ENCODE measurements at regions not wholly inside any gene's neighbourhood (a gene's known extent, or its start where the extent isn't known, plus 50 kb on each side); places are given as distances from the start of the nearest gene placed in this dataset.

DNA sequence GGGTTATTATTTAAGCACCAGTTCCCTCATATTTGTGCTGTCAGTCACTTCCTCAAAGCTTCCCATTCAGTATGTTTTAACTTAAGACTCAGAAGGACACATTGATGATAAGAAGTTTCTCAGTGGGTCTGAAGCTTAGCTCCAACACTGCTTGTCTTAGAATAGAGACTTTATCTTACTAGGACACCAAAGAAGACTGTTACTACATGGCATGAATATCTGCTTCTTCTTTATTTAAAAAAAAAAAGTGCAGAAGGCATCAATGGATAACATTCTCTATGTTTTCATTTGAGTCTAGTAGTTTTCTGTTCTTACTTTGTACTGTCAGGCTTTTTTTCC, 404.2 kb downstream of the DAD1 start:
- TF ChIP-seq, protein P1, sequence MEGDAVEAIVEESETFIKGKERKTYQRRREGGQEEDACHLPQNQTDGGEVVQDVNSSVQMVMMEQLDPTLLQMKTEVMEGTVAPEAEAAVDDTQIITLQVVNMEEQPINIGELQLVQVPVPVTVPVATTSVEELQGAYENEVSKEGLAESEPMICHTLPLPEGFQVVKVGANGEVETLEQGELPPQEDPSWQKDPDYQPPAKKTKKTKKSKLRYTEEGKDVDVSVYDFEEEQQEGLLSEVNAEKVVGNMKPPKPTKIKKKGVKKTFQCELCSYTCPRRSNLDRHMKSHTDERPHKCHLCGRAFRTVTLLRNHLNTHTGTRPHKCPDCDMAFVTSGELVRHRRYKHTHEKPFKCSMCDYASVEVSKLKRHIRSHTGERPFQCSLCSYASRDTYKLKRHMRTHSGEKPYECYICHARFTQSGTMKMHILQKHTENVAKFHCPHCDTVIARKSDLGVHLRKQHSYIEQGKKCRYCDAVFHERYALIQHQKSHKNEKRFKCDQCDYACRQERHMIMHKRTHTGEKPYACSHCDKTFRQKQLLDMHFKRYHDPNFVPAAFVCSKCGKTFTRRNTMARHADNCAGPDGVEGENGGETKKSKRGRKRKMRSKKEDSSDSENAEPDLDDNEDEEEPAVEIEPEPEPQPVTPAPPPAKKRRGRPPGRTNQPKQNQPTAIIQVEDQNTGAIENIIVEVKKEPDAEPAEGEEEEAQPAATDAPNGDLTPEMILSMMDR (IDR thresholded peaks at IDR 0.05; ENCODE audit: low read depth, low read length, poor library complexity, severe bottlenecking) = no peak
- TF ChIP-seq EZH2phosphoT487 (IDR thresholded peaks at IDR 0.05; ENCODE audit: borderline replicate concordance, low read length) = no peak

All from DOHH2 (cell line).